Astrocyte (in vitro differentiated cells and primary cell): ENCODE measurements at regions not wholly inside any gene's neighbourhood (a gene's known extent, or its start where the extent isn't known, plus 50 kb on each side); places are given as distances from the start of the nearest gene placed in this dataset.

Experiments
- CTCF ChIP-seq: IDR thresholded peaks from 2 replicates; pipeline ENCODE4 v1.5.1; 2011; ENCODE audit warnings: low read depth, mild to moderate bottlenecking, inconsistent platforms, low read length, moderate library complexity; ENCODE audit not compliant: insufficient read depth
- EZH2 ChIP-seq: IDR thresholded peaks from 2 replicates; pipeline ENCODE4 v1.6.1; 2012; ENCODE audit warnings: mild to moderate bottlenecking, low read length, inconsistent platforms; ENCODE audit not compliant: insufficient read depth

DNA sequence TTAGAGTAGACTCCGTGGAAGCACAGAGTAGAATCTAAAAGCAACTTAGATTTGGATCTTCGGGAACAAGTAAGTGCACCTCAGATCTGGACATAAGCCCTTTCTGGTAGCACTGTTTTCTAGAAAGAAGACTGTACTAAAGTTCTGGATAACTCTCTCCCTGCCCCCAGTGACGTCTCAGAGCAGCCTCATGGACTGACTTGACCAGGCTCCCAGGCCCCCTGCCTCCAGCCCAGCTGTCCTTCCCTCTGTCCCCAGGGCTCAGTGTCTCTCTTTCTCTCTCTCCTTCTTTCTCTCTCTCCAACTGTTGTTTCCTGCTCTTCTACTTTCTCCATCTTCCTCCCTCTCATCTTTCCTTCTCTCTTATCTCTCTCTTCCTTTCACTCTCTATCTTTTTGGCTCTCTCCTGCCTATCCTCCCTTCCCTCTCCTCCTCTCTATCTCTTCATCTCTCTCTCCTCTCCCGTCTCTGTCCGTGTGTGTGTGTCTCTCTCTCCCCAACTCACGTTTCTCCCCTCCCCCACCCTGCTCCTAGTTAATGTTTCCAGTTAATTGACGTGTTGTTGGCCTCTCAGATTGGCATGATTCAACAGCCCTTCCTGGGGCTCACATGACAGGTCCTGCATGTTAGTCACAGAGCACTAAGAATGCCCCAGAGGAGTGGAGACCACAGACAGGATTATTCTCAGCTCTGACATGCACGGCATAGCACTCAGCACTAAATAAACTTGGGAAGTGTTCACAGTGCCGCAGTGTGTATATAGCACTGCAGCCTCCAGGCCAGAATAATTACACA lies 180.4 kb upstream of the FOXQ1 start:
- TF ChIP-seq CTCF (no peak), EZH2 (no peak)
